Fibroblast of the aortic adventitia (primary cell): ENCODE measurements at regions not wholly inside any gene's neighbourhood (a gene's known extent, or its start where the extent isn't known, plus 50 kb on each side); places are given as distances from the start of the nearest gene placed in this dataset.
A peak's percentile ranks its signal among the peaks of the same experiment; 100 is the strongest.

Source experiments
- DNase-seq: peaks from one replicate; pipeline ENCODE4 v3.0.0-alpha.2; 2010; ENCODE audit warnings: low read depth
- H3K4me3 ChIP-seq: 2 replicates; pipeline ENCODE4 v1.5.1; 2011; ENCODE audit warnings: low read depth, mild to moderate bottlenecking, control low read depth, low read length, moderate library complexity
- TF ChIP-seq, protein P1 (sequence below): IDR thresholded peaks from 2 replicates; pipeline ENCODE4 v1.5.1; 2011; ENCODE audit warnings: mild to moderate bottlenecking, low read length, control low read depth, inconsistent platforms; ENCODE audit not compliant: insufficient read depth

DNA sequence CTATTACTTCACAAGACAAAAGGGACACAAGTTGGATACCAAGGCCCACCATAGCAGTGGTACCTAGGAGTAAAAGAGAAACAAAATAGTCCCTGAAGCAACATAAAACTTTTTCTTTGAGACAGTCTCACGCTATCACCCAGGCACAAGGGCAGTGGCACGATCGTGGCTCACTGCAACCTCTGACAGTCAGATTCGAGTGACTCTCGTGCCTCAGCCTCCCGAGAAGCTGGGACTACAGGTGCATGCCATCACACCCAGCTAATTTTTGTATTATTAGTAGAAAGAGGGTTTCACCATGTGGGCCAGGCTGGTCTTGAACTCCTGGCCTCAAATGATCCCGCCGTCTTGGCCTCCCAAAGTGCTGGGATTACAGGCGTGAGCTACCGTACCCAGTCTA lies 59.0 kb upstream of the KCNMA1 start:
- no peak overlapping the region for H3K4me3 ChIP-seq
- no peak for DNase-seq
- TF ChIP-seq, protein P1, sequence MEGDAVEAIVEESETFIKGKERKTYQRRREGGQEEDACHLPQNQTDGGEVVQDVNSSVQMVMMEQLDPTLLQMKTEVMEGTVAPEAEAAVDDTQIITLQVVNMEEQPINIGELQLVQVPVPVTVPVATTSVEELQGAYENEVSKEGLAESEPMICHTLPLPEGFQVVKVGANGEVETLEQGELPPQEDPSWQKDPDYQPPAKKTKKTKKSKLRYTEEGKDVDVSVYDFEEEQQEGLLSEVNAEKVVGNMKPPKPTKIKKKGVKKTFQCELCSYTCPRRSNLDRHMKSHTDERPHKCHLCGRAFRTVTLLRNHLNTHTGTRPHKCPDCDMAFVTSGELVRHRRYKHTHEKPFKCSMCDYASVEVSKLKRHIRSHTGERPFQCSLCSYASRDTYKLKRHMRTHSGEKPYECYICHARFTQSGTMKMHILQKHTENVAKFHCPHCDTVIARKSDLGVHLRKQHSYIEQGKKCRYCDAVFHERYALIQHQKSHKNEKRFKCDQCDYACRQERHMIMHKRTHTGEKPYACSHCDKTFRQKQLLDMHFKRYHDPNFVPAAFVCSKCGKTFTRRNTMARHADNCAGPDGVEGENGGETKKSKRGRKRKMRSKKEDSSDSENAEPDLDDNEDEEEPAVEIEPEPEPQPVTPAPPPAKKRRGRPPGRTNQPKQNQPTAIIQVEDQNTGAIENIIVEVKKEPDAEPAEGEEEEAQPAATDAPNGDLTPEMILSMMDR, result no peak

DNA sequence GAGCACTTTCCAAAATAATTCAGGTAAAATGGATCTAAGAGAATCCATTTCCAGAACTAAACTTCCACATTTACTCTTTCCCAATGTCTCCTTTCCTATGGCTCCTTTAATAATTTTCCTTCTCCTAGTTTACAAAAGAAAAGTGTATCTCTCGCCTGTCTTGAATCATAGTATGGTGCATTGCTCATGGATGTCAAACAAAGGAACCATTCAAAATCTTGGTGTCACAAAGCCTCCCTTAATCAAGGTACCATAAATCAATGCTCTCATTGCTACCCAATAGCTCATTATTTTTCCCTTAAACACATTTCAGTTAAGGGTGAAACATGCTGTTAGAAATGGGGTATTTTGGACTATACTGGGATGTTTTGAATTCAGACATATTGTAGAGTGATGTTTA lies 57.6 kb upstream of the KCNMA1 start:
- H3K4me3 ChIP-seq, result no peak overlapping the region
- DNase-seq, result no peak
- TF ChIP-seq, protein P1, result no peak

DNA sequence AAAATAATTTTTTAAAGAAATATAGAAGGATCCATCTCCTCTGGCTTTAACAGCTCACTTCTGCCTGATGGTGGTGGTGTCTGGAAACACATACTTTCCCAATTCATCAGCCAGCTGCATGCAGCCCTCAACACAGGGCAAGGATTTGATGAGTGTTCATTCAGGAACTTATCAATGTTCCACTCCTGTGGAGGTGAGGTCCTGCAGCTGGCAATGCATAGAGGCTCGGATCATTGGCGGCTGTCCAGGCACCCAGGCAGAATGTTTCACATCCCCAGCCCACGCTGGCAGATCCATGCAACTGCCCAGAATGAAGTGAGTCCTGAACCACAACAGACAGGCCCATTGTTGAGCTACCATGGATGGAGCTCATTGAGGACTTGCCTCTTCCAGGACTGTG lies 55.2 kb upstream of the KCNMA1 start:
- TF ChIP-seq, protein P1, result no peak
- H3K4me3 ChIP-seq, result no peak overlapping the region
- DNase-seq, result peak; percentile 28

DNA sequence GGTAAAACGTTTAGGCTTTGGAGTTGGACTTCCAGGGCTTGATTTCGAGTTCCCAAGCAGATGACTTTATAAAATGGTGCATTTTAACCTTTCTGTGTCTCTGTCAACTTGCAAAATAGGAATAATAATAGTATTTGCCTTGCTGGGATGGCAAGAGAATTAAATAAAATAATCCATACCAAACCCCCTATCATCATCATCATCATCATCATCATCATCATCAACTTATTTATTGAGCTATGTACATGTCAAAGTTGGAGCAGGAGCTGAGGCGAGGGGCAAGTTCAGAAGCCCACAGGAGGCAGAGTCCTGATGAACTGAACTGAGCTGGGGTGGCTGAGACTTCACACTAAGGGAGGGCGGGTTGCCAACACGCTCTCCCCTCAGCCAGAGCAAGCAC lies 51.7 kb upstream of the KCNMA1 start:
- H3K4me3 ChIP-seq, result no peak overlapping the region
- TF ChIP-seq, protein P1, result no peak
- DNase-seq, result no peak

GRCh38 chr10:77687621-77688020 lies 50.0 kb upstream of the KCNMA1 start:
- H3K4me3 ChIP-seq, result no peak overlapping the region
- TF ChIP-seq, protein P1, result no peak
- no peak for DNase-seq
